ENCODE measurements at regions not wholly inside any gene's neighbourhood (a gene's known extent, or its start where the extent isn't known, plus 50 kb on each side); places are given as distances from the start of the nearest gene placed in this dataset.

DNA sequence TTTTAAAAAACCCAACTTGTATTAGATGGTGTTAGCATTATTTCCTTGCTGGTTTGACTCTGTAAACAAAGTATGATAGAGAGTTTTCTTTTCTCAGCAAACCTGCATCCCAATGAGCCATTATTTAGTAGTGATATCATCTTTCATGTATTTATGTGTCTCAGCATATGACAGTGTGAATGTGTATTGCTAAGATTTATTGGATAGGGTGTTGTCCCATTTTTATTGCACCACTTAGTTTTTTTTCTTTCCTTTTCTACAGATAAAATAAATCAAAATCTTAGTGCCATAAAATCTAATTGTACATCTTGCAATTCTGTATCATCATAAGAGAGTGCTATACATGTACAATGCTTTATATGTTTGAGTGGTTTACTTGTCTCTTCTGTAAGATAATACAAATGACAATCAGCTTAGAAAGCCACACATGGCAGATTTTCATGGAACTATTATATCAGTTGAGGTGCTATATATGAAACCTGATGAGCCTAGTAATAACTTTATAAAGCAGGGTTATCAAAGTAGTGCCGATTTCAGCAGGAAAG, 149.2 kb upstream of the CYLC2 start (continued):
- TF ChIP-seq KDM4A (IDR thresholded peaks at IDR 0.05; ENCODE audit: low read depth, low read length, severe bottlenecking) (no peak), BACH1 (IDR thresholded peaks at IDR 0.05; ENCODE audit: low read length) (no peak), EP300 (IDR thresholded peaks at IDR 0.05; ENCODE audit: borderline replicate concordance in 1 of 2, low read depth in 2 of 2, low read length in 2 of 2) (no peak), RXRA (IDR thresholded peaks at IDR 0.05; ENCODE audit: insufficient read depth, low read depth, low read length) (no peak), SUZ12 (IDR thresholded peaks at IDR 0.05; ENCODE audit: low read length) (no peak), POLR2A (IDR thresholded peaks at IDR 0.05; ENCODE audit: control extremely low read depth in 1 of 2, low read depth in 2 of 2, low read length in 2 of 2) (no peak), RBBP5 (IDR thresholded peaks at IDR 0.05; ENCODE audit: borderline replicate concordance, low read depth, low read length) (no peak), CREB1 (IDR thresholded peaks at IDR 0.05) (no peak)

Measured in H1 (cell line).